ENCODE measurements at regions not wholly inside any gene's neighbourhood (a gene's known extent, or its start where the extent isn't known, plus 50 kb on each side); places are given as distances from the start of the nearest gene placed in this dataset.
"Not testable (repeated sequence)": the region's sequence is repeated elsewhere in the genome, so short reads cannot be mapped to it uniquely, and the experiment has no call there.

GRCh38 chr9:60525879-60526686 is 388.1 kb upstream of the SPATA31A5 start:
- intact Hi-C loops (cut with DNase I); DNase-seq (ENCODE audit: low spot score): not testable (repeated sequence)
- peak; percentile 13 for ATAC-seq

GRCh38 chr9:60526694-60527231 is 387.4 kb upstream of the SPATA31A5 start:
- DNase-seq (ENCODE audit: low spot score); intact Hi-C loops (cut with DNase I); ATAC-seq: not testable (repeated sequence)

GRCh38 chr9:60544518-60544917 is 369.7 kb upstream of the SPATA31A5 start:
- intact Hi-C loops (cut with DNase I); ATAC-seq; DNase-seq (ENCODE audit: low spot score): not testable (repeated sequence)

GRCh38 chr9:60545346-60545877 is 368.8 kb upstream of the SPATA31A5 start:
- ATAC-seq, result no peak
- intact Hi-C loops (cut with DNase I), result no loop called here
- DNase-seq (ENCODE audit: low spot score), result no peak

- DNase-seq (ENCODE audit: low spot score) (no peak), ATAC-seq (no peak)
- intact Hi-C loops (cut with DNase I), result no loop called here
These were observed 368.3 kb upstream of the SPATA31A5 start for GRCh38 chr9:60545878-60546385.

GRCh38 chr9:60546406-60546805 is 367.8 kb upstream of the SPATA31A5 start:
- intact Hi-C loops (cut with DNase I), result no loop called here
- ATAC-seq (no peak), DNase-seq (ENCODE audit: low spot score) (no peak)

- intact Hi-C loops (cut with DNase I); ATAC-seq; DNase-seq (ENCODE audit: low spot score): not testable (repeated sequence)
These were observed 367.2 kb upstream of the SPATA31A5 start for GRCh38 chr9:60546990-60547389.

Data from sciatic nerve (tissue), 2 donors.